Mammary epithelial cell (primary cell): ENCODE measurements at regions not wholly inside any gene's neighbourhood (a gene's known extent, or its start where the extent isn't known, plus 50 kb on each side); places are given as distances from the start of the nearest gene placed in this dataset.

Experiments
- CTCF ChIP-seq, 2 donors: IDR thresholded peaks in 1 of 2; conservative IDR thresholded peaks in 1 of 2; 2 replicates each; pipeline ENCODE4 v1.5.1; 2011 to 2012; ENCODE audit warnings: inconsistent platforms in 2 of 2, low read length in 2 of 2, mild to moderate bottlenecking in 2 of 2, control low read depth in 1 of 2, low read depth in 1 of 2; ENCODE audit not compliant: insufficient read depth in 1 of 2; ENCODE audit errors: extremely low read depth in 1 of 2
- EZH2 ChIP-seq: IDR thresholded peaks from 2 replicates; pipeline ENCODE4 v1.6.1; 2012; ENCODE audit warnings: low read length, inconsistent platforms, borderline replicate concordance

- TF ChIP-seq CTCF (conservative IDR thresholded peaks at IDR 0.05 in 1 of 2, IDR thresholded peaks at IDR 0.05 in 1 of 2; ENCODE audit: extremely low read depth in 1 of 2, insufficient read depth in 1 of 2, low read depth in 1 of 2, low read length in 2 of 2) = no peak
- TF ChIP-seq EZH2 = no peak
Observed at GRCh38 chr6:2598867-2599266, 151.9 kb downstream of the MYLK4 start.
